Right lobe of liver (tissue), 6 donors: ENCODE measurements at regions not wholly inside any gene's neighbourhood (a gene's known extent, or its start where the extent isn't known, plus 50 kb on each side); places are given as distances from the start of the nearest gene placed in this dataset.

Experiments
- ATAC-seq, 4 donors: fragments of 200-7000 bp; cut with Tn5 transposase; one replicate each; pipeline ENCODE4 v1.9.1; 2020; ENCODE audit warnings: mild to moderate bottlenecking in 4 of 4, moderate library complexity in 4 of 4
- DNase-seq, 3 donors: peaks; one replicate each; pipeline ENCODE4 v3.0.0-alpha.2; 2020
- H3K27ac ChIP-seq, 3 donors: fragments of 200-600 bp; one replicate each; pipeline ENCODE4 v1.8.0; 2022
- H3K27me3 ChIP-seq, 2 donors: fragments of 200-600 bp; one replicate each; pipeline ENCODE4 v1.8.0; 2022
- H3K36me3 ChIP-seq, 4 donors: fragments of 200-600 bp; sonication (generic) in 1 of 4; one replicate each; pipeline versions ENCODE4 v1.5.1 to v1.8.0; 2017 to 2022; ENCODE audit warnings: control low read depth in 1 of 4
- H3K4me1 ChIP-seq, 4 donors: fragments of 200-600 bp; sonication (generic) in 1 of 4; one replicate each; pipeline versions ENCODE4 v1.5.1 to v1.8.0; 2017 to 2022; ENCODE audit warnings: control low read depth in 1 of 4
- H3K4me3 ChIP-seq, 3 donors: fragments of 200-600 bp; one replicate each; pipeline ENCODE4 v1.8.0; 2022
- H3K9me3 ChIP-seq, 4 donors: fragments of 200-600 bp; sonication (generic) in 1 of 4; one replicate each; pipeline versions ENCODE4 v1.5.1 to v1.8.0; 2017 to 2022; ENCODE audit warnings: control low read depth in 1 of 4
- POLR2A ChIP-seq: fragments of 450-650 bp; IDR thresholded peaks from one replicate; pipeline ENCODE4 v1.6.1; 2017; ENCODE audit warnings: antibody characterized with exemption, mild to moderate bottlenecking
- WGBS: methylation state at CpG from one replicate; pipeline ENCODE4 v1.1.6; 2018; ENCODE audit warnings: low coverage, low lambda C conversion rate; ENCODE audit not compliant: insufficient coverage; ENCODE audit errors: missing lambda C conversion rate; 5-methylcytosine and 5-hydroxymethylcytosine counted together
- intact Hi-C, 2 donors: fragments of 100-400 bp; cut with DNase I; formaldehyde crosslinking; loops; one replicate each; pipeline versions ENCODE4 v1.11.2 to v1.14.1; 2022
- TF ChIP-seq, protein P1 (sequence below), 4 donors: fragments of 200-600 bp in 3 of 4; fragments of 450-650 bp in 1 of 4; IDR thresholded peaks; one replicate each; pipeline versions ENCODE4 v1.5.1 to v1.8.0; 2016 to 2022; ENCODE audit warnings: antibody characterized with exemption in 4 of 4, mild to moderate bottlenecking in 2 of 4
- donor health status: DM: no; HTN: yes; CAD: no.
- donor health status: DM: no; HTN: no; CAD: no.
- donor health status: DM: no; HTN: no; CAD: no.
- donor health status: DM: no; HTN: yes; CAD: no.
- donor health status: DM: no; HTN: yes; CAD: no.

- no peaks in the 10 kb centered on the region for H3K36me3 ChIP-seq
- H3K4me1 ChIP-seq = peaks cover 0 to 32% (median 14%) of the 10 kb centered on the region in 4 donors
- DNase-seq = peak in 1 of 3 donors; percentile 15
- H3K4me3 ChIP-seq = no peak overlapping the region
- no peak for TF ChIP-seq POLR2A
- TF ChIP-seq, protein P1, sequence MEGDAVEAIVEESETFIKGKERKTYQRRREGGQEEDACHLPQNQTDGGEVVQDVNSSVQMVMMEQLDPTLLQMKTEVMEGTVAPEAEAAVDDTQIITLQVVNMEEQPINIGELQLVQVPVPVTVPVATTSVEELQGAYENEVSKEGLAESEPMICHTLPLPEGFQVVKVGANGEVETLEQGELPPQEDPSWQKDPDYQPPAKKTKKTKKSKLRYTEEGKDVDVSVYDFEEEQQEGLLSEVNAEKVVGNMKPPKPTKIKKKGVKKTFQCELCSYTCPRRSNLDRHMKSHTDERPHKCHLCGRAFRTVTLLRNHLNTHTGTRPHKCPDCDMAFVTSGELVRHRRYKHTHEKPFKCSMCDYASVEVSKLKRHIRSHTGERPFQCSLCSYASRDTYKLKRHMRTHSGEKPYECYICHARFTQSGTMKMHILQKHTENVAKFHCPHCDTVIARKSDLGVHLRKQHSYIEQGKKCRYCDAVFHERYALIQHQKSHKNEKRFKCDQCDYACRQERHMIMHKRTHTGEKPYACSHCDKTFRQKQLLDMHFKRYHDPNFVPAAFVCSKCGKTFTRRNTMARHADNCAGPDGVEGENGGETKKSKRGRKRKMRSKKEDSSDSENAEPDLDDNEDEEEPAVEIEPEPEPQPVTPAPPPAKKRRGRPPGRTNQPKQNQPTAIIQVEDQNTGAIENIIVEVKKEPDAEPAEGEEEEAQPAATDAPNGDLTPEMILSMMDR (IDR thresholded peaks at IDR 0.05) = no peak
- 86% methylated on average over 4 of the region's 6 CpGs for WGBS
- no peaks in the 10 kb centered on the region for H3K27me3 ChIP-seq
- H3K27ac ChIP-seq = peak overlapping the region in 2 of 3 donors; percentile 56 to 74
- H3K9me3 ChIP-seq = no peaks in the 10 kb centered on the region
- intact Hi-C loops = loop anchor here in 1 of 2 donors (10.0 kb wide), 1 partner anchor 74 kb away; no protein-coding TSS in a partner anchor
- ATAC-seq = no peak
These were observed 55.0 kb upstream of the LCTL start for GRCh38 chr15:66620744-66621344.

DNA sequence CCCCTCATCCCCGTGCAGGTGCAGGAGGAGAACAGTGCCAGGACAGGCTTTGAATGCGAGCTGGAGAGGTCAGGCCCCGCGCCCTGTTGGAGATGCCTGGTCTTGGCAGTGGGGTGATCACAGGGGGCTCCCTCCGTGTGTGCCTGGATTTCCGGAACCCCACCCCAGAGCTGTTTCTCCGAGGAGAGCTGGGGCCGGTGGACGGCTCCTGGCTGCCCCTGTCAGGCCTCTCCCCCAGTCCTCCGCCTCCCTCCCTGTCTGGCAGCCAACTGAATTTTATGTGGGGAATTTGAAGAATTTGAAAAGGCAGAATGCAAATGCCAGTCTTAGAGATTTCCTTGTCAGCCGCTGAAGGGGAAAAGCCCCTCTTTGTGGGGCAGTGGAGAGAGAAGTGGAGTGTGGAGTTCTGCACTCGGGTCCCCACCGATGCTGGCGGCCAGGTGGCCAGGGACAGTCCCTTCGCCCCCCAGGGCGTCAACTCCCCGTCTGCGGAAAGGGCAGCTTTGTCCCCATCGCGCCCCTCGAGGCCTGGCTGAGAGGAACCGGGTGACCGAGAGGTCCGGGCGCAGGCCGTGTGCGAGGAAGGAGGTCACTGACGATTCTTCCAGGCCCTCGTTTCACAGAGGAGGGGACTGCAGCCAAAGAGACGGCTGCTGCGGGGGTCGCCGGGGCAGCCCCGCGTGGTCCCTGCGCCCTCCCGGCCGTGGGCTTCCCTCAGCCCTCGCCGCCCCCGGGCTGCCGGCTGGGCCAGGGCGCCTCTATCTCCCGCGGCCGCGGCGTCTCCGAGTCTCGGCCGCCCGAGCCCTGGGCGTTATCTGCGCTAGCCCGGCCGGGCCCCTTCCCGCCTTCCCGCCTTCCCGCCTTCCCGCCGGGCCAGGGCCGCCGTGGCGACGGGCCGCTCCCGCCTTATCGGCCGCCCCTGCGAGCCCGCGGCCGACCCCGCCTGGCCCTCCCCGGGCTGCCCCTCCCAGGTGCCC, 56.0 kb upstream of the LCTL start:
- Histone ChIP-seq H3K9me3 (no peaks in the 10 kb centered on the region), H3K4me1 (peaks cover 0 to 30% (median 14%) of the 10 kb centered on the region in 4 donors), H3K4me3 (peak overlapping the region in 2 of 3 donors; percentile 7 to 9), H3K27me3 (no peaks in the 10 kb centered on the region), H3K36me3 (no peaks in the 10 kb centered on the region), H3K27ac (peak overlapping the region; percentile 55 to 74 (median 56))
- WGBS = 75% methylated on average over 11 of the region's 75 CpGs
- TF ChIP-seq, protein P1 (IDR thresholded peaks at IDR 0.05) = no peak
- no peak for TF ChIP-seq POLR2A
- peak in 1 of 3 donors; percentile 57 for DNase-seq
- intact Hi-C loops = loop anchor here in 1 of 2 donors (10.0 kb wide), 1 partner anchor 73 kb away; no protein-coding TSS in a partner anchor
- ATAC-seq = peak in 3 of 4 donors; percentile 12 to 28 (median 18)

DNA sequence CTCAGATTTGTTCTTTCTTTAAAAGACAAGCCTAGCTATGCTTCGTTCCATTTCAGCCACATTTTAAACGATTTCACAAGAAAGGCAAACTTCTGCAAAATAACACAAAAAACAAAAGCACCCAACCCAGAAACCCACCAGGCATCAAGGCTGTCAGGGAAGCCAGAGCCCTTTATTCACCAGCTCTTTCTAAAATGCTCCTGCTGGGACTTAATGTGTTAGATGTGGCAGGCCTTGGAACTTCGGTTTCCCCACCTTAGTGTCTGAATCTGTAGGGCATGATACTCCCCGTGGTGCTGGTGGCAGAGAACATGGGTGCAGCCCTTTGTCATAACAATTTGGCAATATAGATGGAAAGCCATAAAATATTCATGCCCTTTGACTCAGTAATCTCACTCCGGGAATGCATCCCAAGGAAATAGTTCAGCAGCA, 56.8 kb upstream of the LCTL start:
- H3K4me1 ChIP-seq = peaks cover 0 to 22% (median 10%) of the 10 kb centered on the region in 4 donors
- H3K4me3 ChIP-seq = no peak overlapping the region
- intact Hi-C loops = loop anchor here in 1 of 2 donors (10.0 kb wide), 1 partner anchor 72 kb away; no protein-coding TSS in a partner anchor
- no peaks in the 10 kb centered on the region for H3K27me3 ChIP-seq
- 56% methylated on average over 5 of the region's 5 CpGs for WGBS
- H3K9me3 ChIP-seq = no peaks in the 10 kb centered on the region
- H3K27ac ChIP-seq = peak overlapping the region; percentile 55 to 74 (median 56)
- DNase-seq = peak in 1 of 3 donors; percentile 4
- H3K36me3 ChIP-seq = no peaks in the 10 kb centered on the region
- TF ChIP-seq, protein P1 (IDR thresholded peaks at IDR 0.05) = no peak
- TF ChIP-seq POLR2A = no peak
- ATAC-seq = no peak

DNA sequence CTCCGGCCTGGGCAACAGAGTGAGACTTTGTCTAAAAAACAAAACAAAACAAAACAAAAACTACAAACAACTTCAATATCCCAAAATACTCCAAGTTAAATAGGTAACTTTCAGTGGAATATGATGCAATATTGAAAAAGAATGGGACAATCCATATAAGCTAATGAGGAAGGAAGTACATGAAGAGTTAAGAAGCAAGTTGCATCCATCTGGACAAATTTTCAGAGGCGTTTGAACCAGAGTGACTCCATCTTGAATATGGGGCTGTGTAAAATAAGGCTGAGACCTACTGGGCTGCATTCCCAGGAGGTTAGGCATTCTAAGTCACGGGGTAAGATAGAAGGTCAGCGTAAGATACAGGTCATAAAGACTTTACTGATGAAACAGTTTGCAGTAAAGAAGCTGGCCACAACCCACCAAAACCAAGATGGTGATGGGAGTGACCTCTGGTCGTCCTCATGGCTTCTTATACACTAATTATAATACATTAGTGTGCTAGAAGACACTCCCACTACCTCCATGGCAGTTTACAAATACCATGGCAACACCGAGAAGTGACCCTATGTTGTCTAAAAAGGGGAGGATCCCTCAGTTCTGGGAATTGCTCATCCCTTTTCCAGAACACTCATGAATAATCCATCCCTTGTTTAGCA, 58.1 kb upstream of the LCTL start:
- no peak for TF ChIP-seq POLR2A
- TF ChIP-seq, protein P1 (IDR thresholded peaks at IDR 0.05) = no peak
- Histone ChIP-seq H3K27ac (no peak overlapping the region), H3K9me3 (no peaks in the 10 kb centered on the region), H3K4me1 (peaks cover 0 to 9% (median 3%) of the 10 kb centered on the region in 4 donors), H3K36me3 (no peaks in the 10 kb centered on the region), H3K27me3 (no peaks in the 10 kb centered on the region), H3K4me3 (no peak overlapping the region)
- 29% methylated on average over 3 of the region's 6 CpGs for WGBS
- DNase-seq (no peak), ATAC-seq (no peak)
- intact Hi-C loops = loop anchor here in 1 of 2 donors (10.0 kb wide), 1 partner anchor 71 kb away; no protein-coding TSS in a partner anchor
